ENCODE measurements at regions not wholly inside any gene's neighbourhood (a gene's known extent, or its start where the extent isn't known, plus 50 kb on each side); places are given as distances from the start of the nearest gene placed in this dataset.

- no peak for TF ChIP-seq POLR2A (IDR thresholded peaks at IDR 0.05)
- no peak for TF ChIP-seq CTCF (IDR thresholded peaks at IDR 0.05)
Observed at GRCh38 chr13:44014501-44014900, 134.8 kb downstream of the LACC1 start.

All from uterus (tissue), 2 donors.